HG03565 (cell line): ENCODE measurements at regions not wholly inside any gene's neighbourhood (a gene's known extent, or its start where the extent isn't known, plus 50 kb on each side); places are given as distances from the start of the nearest gene placed in this dataset.
"Not testable (repeated sequence)": the region's sequence is repeated elsewhere in the genome, so short reads cannot be mapped to it uniquely, and the experiment has no call there.

Experiments used
- ATAC-seq: cut with Tn5 transposase; IDR thresholded peaks from one replicate; pipeline ENCODE4 v1.9.1; 2021; ENCODE audit warnings: mild to moderate bottlenecking, moderate library complexity; ENCODE audit not compliant: unreplicated experiment

GRCh38 chr1:101463195-101463594 is 226.4 kb downstream of the S1PR1 start:
- no peak for ATAC-seq

- no peak for ATAC-seq
These were observed 229.1 kb downstream of the S1PR1 start for GRCh38 chr1:101465941-101466340.

GRCh38 chr1:101474039-101474665 is 237.3 kb downstream of the S1PR1 start:
- ATAC-seq: no peak

DNA sequence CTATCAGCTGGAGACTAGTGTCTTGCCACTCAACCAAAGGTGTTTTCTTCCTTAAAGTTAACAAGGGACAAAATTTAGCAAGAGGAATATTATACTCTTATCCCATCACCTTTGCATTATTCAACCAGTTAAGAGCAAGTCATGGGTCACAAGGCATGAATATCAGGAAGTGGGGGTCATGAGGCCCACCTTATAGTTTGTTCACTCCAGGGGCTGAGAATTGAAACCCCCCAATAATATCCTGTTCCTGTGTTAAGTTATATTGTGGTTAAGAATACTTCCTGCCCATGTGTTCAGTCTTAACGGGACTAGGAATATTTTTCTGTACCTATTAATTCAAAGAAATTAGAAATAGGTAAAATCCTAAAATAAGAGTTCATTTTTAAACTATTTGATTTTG is 239.7 kb downstream of the S1PR1 start:
- no peak for ATAC-seq

DNA sequence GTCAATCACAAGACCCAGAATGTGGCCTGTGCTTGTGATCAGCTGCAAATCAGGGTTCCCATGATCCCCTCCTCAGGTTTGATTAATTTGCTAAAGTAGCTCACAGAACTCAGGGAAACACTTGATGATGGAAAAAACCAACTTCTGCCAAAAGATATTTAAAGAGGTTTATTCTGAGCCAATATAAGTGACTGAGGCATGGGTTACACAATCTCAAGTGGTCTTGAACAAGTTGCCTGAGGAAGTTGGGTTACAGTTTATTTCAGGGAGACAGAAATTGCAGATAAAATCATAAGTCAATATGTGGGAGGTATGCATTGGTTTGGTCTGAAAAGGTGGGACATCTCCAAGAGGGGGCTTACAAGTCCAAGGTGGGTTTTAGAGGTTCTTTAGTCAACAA is 243.1 kb downstream of the S1PR1 start:
- no peak for ATAC-seq

DNA sequence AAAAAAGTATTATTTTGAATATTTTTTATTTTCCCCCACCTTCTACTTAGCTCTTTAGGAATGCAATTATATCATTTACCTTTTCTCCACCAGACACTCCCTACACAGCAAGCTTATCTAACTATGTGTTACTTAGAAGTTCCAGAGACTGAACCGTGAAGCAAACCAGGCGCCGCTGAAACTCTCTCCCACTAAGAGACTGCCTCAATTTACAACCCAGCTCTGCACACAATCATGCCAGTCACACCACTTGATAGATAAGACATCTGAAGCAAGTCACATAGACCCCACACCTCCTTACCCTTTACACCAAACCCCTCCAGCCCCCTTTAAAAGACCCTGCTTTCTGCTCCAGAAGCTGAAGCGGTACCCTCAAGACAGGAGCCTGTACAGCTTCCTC is 245.5 kb downstream of the S1PR1 start:
- ATAC-seq: no peak

DNA sequence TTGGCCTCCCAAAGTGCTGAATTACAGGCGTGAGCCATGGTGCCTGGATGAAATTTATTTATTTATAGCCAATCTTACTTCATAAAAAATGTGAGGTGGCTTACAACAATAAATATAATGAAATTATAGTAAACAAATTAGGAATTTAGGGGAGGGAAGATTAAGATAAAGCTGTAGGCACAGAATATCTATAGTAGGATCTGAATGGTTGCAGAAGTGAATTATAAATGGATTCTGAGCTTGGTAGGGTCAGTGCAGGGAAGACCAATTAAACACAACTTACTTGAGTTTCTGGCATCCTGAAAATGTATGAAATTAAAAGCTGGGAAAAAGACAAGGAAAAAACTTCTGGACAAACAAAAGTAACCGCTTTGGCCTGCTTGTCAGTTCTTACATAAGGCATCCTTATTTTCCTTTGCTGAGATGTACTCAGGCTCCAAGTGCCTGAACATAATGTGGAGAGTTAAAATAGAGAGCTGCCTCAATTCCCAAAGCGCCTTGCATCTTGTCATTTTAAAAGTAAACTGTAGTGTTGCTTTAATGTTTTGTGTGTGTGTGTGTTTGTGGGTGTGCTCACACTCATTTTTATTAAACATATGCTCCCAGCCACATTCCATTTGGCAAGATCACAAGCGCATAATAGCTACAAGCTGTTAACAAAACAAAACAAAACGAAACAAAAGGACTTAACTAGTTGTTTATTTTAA is 247.3 kb downstream of the S1PR1 start:
- ATAC-seq: no peak

DNA sequence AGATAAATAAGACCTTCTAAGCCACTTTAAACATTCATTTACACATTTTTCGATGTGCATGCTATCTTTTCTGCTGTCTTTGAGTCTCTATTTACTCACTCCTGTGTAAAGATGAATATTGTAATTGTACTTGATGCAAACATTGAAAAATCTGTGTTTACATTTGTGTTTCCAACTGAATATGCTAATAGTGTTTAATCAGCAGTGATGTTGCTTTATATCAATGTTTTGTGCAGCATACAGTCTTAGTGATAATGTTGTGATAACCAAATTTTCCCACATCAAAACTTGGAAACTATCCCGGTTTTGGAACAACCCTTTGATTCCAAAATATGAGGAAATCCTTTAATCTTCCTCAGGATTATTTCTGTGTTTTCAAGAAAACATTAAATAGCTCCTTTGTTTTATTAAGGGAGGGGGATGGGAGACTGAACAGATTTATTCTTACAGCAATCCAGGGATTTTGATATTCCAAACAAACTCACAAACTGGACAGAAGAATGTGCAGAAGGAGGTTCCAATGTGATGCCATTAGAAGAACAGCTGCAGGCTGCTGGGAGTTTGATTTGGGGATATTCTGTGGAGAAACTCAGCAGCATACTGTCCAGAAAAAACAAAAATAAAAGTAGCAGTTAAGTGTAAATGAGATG is 248.0 kb downstream of the S1PR1 start:
- no peak for ATAC-seq

DNA sequence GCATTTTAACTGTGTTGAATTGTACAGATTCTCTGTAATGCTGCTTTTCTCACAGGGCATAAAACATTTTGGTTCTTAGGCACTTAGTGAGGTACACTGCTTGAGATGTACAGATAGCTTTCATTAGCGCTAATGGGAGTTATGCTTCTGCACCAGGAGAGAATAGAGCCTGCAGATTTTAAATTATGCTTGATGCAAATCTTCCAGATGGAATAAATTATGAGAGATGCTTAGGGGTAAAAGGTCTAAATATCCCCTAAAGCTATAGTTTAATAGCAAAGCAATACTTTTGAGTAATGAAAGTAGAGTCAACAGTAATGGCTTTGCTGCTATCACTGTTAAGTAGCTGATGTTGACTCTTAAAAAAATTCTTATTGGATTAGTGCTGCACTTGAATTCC is 248.9 kb downstream of the S1PR1 start:
- ATAC-seq: no peak

- ATAC-seq: not testable (repeated sequence)
These were observed 255.3 kb downstream of the S1PR1 start for GRCh38 chr1:101492144-101492543.

DNA sequence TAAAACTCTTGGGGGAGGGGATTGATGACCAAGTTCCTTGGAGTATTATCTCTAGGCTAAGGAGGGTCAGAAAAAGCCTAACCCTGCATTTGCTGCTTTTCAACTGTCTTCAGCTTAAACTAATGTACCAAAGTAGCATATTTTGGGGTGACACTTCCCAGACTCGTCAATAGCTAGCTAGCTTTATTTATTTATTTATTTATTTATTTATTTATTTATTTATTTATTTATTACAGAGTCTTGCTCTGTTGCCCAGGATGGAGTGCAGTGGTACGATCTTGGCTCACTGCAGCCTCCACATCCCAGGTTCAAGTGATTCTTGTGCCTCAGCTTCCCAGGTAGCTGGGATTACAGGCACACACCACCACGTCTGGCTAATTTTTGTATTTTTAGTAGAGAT is 257.1 kb downstream of the S1PR1 start:
- ATAC-seq: not testable (repeated sequence)

DNA sequence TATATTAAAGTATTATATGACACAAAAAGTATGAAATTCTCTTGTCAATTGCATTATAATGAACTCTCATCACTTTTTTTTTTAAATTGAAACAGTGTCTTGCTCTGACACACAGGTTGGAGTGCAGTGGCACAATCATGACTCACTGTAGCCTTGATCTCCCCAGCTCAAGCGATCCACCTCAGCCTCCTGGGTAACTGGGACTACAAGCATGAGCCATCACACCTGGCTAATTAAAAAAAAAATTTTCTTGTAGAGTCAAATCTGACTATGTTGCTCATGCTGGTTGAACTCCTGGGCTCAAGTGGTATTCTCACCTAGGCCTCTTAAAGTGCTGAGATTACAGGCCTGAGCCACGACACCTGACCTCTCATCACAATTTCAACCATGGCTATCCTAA is 259.3 kb downstream of the S1PR1 start:
- ATAC-seq: no peak

GRCh38 chr1:101497881-101498559 is 261.2 kb downstream of the S1PR1 start:
- ATAC-seq: no peak

GRCh38 chr1:101504106-101504505 is 267.3 kb downstream of the S1PR1 start:
- not testable (repeated sequence) for ATAC-seq

DNA sequence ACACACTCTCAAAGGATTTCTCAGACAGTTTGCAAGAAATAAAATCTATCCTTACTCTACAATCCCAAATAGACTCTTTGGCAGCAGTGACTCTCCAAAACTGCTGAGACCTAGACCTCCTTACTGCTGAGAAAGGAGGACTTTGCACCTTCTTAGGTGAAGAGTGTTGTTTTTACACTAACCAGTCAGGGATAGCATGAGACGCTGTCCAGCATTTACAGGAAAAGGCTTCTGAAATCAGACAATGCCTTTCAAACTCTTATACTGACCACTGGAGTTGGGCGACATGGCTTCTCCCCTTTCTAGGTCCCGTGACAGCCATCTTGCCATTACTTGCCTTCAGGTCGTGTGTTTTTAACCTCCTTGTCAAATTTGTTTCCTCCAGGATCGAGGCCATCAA is 268.4 kb downstream of the S1PR1 start:
- not testable (repeated sequence) for ATAC-seq

- peak; percentile 75 for ATAC-seq
These were observed 269.8 kb downstream of the S1PR1 start for GRCh38 chr1:101506541-101507164.

DNA sequence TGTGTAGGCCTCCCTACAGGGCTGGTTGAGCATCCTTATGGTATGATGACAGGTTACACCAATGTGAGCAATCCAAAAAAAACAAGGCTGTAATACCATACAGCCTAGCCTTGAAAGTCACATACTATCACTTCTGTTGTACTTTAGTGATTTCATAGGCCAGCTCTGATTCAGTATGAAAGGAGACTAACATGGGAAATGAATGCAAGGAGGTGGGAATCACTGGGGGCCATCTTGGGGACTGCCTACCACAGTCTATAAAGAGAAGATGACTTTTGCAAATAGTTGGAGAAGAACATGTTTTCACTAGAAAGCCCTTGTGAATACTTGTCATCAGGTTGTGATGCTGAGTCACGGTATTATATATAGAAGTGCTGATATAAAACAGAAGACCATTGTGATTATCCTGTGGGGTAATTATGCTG is 270.7 kb downstream of the S1PR1 start:
- no peak for ATAC-seq

- no peak for ATAC-seq
These were observed 272.1 kb downstream of the S1PR1 start for GRCh38 chr1:101508913-101509312.

GRCh38 chr1:101509370-101509769 is 272.6 kb downstream of the S1PR1 start:
- no peak for ATAC-seq

DNA sequence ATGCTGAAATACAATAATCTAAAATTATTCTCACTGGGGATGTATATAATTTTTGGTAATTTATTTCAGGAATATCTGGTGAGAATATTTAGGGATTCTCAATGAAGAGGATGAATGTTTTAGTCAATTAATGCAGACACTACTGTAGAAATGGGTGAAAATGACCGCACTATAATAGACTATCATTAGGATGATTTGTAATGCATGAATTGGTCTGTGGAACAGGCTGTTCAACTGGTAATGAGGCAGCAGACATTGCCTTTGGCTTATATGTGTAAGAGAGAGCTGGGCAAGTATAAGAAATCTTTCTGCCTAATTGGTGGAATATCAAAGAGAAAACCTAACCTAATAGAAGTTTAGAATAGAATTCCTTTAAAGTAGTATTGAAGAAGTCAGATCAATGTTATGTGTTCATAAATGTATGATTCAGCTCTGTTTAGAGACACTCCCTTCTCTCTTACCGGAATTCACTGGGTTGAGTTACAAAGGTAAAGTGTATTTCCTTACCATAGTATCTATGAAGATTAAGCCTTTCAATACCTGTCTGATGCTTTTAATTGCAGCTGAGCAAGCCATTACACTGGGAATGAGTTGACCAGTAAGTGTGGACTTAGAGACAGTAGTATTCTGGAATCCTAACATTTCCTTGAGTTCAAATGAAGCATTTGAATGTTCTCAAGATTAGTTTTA is 274.5 kb downstream of the S1PR1 start:
- no peak for ATAC-seq

- peak; percentile 88 for ATAC-seq
These were observed 283.5 kb downstream of the S1PR1 start for GRCh38 chr1:101520302-101520701.
